ENCODE measurements at regions not wholly inside any gene's neighbourhood (a gene's known extent, or its start where the extent isn't known, plus 50 kb on each side); places are given as distances from the start of the nearest gene placed in this dataset.

GRCh38 chr1:91575909-91576519, 75.4 kb downstream of the CDC7 start:
- no peak for DNase-seq

- no peak for DNase-seq
Measured at GRCh38 chr1:91578320-91579109, 77.9 kb downstream of the CDC7 start.

- no peak for DNase-seq
Measured at GRCh38 chr1:91579658-91580228, 79.1 kb downstream of the CDC7 start.

GRCh38 chr1:91582431-91582921, 81.8 kb downstream of the CDC7 start:
- no peak for DNase-seq

- peak; percentile 67 for DNase-seq
Measured at GRCh38 chr1:91583326-91583755, 82.7 kb downstream of the CDC7 start.

- DNase-seq: no peak
Measured at GRCh38 chr1:91584309-91584708, 83.7 kb downstream of the CDC7 start.

GRCh38 chr1:91584878-91585277, 84.2 kb downstream of the CDC7 start:
- no peak for DNase-seq

GRCh38 chr1:91585502-91585901, 84.9 kb downstream of the CDC7 start:
- no peak for DNase-seq

- no peak for DNase-seq
Measured at GRCh38 chr1:91585982-91586381, 85.3 kb downstream of the CDC7 start.

GRCh38 chr1:91589437-91589836, 88.8 kb downstream of the CDC7 start:
- no peak for DNase-seq

- DNase-seq: no peak
Measured at GRCh38 chr1:91591175-91591974, 90.7 kb downstream of the CDC7 start.

- no peak for DNase-seq
Measured at GRCh38 chr1:91592716-91593477, 92.2 kb downstream of the CDC7 start.

- no peak for DNase-seq
Measured at GRCh38 chr1:91594383-91595055, 93.9 kb downstream of the CDC7 start.

GRCh38 chr1:91596474-91596873, 95.8 kb downstream of the CDC7 start:
- no peak for DNase-seq

GRCh38 chr1:91597215-91597614, 96.6 kb downstream of the CDC7 start:
- DNase-seq: no peak

GRCh38 chr1:91600431-91601337, 100.0 kb downstream of the CDC7 start:
- no peak for DNase-seq

GRCh38 chr1:91601554-91602376, 101.1 kb downstream of the CDC7 start:
- no peak for DNase-seq

- no peak for DNase-seq
Measured at GRCh38 chr1:91603409-91603808, 102.8 kb downstream of the CDC7 start.

- DNase-seq: no peak
Measured at GRCh38 chr1:91604632-91605031, 104.0 kb downstream of the CDC7 start.

- DNase-seq: no peak
Measured at GRCh38 chr1:91605566-91605965, 104.9 kb downstream of the CDC7 start.
